HG03196 (cell line): ENCODE measurements at regions not wholly inside any gene's neighbourhood (a gene's known extent, or its start where the extent isn't known, plus 50 kb on each side); places are given as distances from the start of the nearest gene placed in this dataset.

Experiments used
- ATAC-seq: cut with Tn5 transposase; IDR thresholded peaks from one replicate; pipeline ENCODE4 v1.9.1; 2021; ENCODE audit not compliant: unreplicated experiment

DNA sequence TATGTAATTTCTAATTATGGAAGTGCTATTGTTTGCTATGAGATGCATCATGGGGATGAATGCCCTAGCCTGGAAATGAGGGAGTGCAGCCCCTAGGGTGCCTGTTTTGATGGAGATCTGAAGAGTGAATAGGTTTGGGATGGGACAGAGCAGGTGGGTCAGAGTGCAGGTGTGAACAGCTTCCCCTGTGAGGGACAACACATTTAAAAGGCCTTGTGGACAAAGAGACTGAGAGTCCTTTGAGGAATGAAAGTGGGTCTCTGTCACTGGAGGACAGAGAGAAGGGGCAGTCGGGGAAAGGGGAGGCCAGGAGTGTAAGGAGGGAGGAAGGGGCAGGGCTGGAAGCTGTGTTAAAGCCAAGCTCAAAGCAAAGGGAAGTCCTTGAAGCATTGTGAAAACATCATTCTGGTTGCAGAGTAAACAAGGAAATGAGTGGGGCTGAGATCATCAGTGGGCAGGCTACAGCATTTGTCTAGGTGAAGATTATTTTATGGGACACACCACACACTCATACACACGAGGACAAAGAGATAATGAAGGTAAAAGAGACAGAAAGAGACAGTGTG, 877.6 kb downstream of the SLC4A3 start:
- ATAC-seq: no peak

- no peak for ATAC-seq
Observed at GRCh38 chr2:220506466-220506865, 879.0 kb downstream of the SLC4A3 start.

- no peak for ATAC-seq
Observed at GRCh38 chr2:220509096-220509757, 881.8 kb downstream of the SLC4A3 start.

DNA sequence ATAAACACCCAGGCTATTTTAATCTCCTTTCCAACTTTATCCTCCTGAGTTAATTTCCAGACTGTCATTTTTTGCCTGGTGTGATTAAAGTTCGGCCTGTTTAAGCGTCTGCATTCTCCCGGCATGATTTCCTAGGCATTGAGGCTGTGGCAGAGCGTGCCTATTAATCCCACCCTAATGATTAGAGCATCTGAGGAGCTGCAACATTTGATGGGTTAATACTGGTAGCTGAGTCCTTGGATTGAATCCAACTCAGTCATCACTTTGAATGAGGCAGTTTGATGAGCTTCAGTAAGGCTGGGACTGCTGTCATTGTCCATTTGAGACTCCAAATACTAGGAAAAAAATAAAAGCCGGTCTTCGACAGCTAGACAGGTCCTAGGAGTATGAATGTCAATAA, 882.5 kb downstream of the SLC4A3 start:
- no peak for ATAC-seq

DNA sequence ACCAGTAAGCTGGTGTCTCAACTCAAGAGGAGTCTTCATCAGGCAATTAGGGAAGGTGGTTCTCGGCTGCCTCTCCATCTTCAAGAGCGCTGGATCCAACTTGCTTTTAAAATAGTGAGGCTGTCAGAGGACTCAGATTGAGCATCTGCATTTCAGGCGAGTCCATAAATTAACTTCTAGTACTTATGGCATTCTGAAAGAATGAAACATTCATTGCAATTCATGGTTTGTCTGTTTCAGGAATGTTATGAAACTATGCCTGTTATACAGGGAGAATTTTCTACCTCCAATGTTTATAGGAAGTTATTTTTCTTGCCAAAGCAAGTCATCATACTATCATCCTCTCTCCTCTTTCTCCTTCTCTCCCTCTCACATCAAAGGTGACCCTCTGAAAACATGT, 883.2 kb downstream of the SLC4A3 start:
- no peak for ATAC-seq

GRCh38 chr2:220512419-220512818, 885.0 kb downstream of the SLC4A3 start:
- ATAC-seq: no peak

DNA sequence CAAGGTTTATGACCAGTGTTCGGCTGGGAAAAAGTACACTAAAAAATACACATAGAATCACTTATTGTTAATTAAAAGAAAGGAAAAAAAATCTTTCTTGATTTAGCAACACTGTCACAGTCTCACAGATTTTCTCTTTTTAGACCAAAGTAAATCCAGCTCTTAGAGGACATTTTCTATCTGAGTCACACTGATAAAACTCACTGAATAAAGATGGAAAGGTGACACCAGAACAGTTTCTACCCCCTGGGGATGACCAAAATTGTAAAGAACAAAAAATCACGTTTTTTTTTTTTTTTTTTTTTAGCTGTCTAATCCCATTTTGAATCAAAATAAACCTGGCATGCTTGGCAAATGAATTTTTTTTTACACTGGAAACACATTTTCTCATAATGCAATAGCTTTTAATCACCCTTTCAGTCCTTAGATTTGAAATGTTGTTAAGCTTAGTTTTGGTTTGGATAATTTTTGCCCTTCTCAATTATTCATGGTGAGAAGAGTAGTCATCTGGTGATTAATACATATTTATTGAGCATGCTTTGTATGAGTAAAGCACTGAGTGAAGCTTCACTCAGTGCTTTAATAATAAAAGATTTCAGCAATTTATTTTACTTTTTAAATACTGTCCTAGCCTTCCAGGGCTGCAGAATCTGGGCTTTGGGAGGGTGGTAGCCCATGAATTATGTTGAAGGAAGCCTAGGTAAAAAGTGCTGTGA, 886.3 kb downstream of the SLC4A3 start:
- no peak for ATAC-seq

- no peak for ATAC-seq
Observed at GRCh38 chr2:220521551-220521950, 894.1 kb downstream of the SLC4A3 start.

DNA sequence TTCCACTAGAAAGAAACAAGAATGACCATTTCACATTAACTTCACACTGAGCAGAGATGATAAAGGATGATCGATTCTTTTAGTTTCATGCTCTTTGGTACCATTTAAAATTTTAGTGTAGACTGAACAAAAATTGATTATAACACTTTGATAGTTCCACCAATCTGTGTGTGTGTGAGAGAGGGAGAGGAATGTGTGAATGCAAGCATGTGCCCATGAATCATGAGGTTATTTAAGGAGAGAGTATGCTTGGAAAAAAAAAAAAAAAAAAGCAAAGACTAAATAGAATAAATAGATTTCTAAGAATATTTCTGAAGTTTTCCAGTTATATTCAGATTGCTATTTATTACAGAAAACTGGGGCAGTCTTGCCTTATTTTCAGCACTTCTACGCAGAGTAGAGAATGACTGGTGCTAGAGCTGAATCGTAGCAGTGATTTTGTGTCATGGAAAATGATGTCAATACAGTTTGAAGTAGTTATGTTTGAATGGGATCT, 900.8 kb downstream of the SLC4A3 start:
- ATAC-seq: no peak

DNA sequence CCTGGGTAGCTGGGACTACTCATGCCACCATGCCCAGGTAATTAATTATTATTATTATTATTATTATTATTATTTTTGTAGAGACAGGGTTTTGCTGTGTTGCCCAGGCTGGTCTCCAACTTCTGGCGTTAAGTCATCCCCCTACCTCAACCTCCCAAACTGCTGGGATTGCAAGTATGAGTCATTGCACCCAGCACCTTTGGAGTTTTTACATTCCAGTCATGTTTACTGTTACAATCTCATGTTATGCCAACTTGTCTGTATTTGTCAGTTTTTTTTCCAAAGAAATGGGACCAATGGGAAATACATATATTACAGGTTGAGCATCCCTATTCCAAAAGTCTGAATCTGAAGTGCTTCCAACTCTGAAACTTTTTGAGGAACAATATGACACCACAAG, 903.8 kb downstream of the SLC4A3 start:
- no peak for ATAC-seq

GRCh38 chr2:220533485-220533884, 906.1 kb downstream of the SLC4A3 start:
- no peak for ATAC-seq

GRCh38 chr2:220539481-220539880, 912.1 kb downstream of the SLC4A3 start:
- ATAC-seq: no peak

DNA sequence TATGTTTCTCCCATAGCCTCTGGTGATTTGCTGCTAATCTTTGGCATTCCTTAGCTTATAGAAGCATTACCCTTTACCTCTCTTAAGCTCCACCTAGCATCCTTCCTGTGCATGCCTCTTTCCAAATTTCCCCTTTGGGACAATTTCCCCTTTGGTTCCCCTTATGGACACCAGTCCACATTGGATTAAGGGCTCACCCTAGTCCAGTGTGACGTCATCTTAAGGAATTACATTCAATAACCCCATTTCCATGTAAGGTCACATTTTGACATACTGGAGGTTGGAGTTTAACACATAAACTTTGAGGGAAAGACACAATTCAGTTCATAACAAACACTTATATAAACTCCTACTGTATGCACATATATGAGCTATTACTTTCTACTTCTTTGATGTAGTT, 916.6 kb downstream of the SLC4A3 start:
- ATAC-seq: no peak

DNA sequence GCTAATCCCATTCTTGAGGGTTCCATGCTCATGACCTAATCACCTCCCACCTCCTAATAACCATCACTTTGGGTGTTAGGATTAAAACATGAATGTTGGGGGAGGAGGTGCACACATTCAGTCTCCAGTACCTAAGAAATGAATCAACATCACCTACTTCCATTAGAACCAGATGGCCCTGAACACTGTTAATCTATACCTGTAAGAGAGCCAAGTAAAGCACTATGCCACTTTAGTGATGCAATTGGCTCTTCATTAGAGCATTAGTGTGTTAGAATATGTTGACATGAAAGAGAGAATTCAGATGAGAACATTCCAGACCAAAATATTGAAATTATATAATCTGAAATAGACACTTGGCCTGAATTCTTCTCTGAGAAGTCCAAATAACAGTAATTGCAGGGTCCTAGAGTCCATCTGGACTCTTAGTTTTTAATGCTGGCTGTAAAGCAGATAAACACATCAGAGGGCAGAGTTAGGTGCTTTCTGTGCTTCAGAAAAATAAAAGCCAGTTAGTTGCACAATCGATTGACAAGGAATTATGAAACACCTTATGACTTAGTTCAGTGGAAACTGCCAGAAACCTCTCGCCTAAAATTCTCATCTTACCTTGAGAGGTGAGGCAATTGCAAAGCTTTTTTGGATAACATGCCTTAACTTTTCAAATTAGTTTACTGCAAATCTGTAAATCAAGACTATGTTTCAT, 923.7 kb downstream of the SLC4A3 start:
- ATAC-seq: no peak

- ATAC-seq: no peak
Observed at GRCh38 chr2:220552790-220553535, 925.5 kb downstream of the SLC4A3 start.

DNA sequence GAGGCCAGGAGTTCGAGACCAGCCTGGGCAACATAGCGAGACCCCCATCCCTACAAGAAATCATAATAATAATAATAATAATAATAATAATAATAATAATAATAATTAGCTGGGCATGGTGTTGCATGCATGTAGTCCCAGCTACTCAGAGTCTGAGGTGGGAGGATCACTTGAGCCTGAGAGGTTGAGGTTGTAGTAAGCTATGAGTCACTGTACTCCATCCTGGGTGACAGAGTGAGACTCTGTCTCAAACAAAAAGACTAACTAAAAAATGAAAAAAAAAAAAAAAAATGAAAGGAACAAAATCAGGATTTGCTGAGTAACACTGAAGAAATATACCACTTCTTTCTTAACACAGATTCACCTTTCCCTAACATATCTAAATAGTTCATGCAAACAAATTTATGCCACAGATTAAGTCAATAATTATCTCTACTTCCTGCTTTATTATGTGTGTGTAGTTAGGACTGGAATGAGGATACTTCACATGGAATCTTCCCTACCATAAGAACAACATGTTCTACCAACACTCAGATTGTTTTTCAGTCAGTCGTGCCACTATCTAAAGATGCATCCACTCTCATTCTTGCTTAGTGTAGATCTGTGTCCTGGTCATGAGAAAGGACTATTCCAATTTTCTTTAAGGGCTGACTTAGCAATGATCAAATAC, 928.7 kb downstream of the SLC4A3 start:
- ATAC-seq: no peak

DNA sequence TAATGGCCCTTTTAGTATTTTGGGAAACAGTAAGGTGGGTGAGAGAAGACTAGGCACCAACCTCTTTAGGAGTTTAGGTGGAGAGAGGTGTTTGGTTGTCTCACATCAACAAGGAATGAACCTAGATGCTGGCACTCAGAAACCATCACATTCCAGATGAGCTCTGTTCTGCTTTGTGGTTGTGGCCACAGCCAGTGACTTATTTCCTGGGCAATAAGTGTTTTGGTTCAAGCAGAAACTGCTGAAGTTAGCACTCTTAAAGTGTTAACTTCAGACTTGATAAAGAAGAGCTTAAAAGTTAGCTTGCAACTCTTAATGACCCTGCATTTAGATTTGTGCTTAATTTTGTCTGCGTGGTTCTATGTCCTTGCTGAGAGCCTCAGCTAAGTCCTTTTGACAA, 929.2 kb downstream of the SLC4A3 start:
- ATAC-seq: no peak

DNA sequence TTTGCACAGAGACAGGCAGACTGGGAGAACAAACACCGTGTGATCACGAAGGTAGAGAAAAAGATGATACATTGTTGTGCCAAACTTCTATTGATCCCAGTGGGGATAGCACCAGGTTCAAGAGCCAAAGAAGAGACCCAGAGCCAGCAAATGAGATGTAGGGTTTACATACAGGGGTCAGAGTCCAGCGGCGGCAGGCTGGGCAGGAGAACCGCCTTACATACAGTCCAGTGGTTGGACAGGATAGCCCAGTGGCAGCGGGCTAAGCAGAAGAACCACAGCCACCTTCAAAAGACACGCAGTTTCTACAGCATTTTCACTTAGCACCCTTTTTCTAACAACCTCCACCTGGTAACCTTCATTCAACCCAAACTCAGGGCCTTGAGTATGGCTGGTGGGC, 932.8 kb downstream of the SLC4A3 start:
- ATAC-seq: no peak

DNA sequence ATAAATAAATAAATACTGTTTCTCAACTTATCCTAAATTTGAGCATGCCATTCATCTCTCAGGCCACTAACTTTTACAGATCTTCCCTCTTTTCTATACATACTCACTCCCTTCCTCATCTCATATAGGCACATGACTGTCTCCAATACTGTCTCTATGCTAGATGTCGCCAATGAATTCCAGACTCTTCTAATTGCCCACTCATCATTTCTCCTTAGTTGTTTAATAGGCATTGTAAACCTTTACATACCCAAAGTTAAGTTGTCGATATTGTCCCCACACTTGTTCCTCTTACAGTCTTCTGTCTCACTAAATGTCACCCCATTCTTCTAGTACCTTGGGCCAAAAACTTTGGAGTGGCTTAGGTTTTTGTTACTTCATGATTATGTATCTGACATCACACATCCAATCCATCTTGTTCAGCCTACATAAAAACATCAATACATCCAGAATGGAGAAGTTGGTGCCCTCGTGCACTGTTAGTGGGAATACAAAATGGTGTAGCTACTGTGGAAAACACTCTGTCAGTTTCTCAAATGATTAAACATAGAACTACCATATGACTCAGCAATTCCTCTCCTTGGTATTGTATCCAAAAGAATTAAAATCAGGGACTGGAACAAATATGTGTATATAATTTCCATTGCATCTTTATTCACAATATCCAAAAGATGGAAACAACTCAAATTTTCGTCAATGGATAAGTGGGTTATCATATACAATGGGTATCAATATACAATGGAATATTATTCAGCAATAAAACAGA, 935.1 kb downstream of the SLC4A3 start:
- no peak for ATAC-seq

GRCh38 chr2:220568296-220568695, 940.9 kb downstream of the SLC4A3 start:
- no peak for ATAC-seq
